NCI-H2171 treated with DMSO at 0.1 percent for 48 hours (cell line): ENCODE measurements at regions not wholly inside any gene's neighbourhood (a gene's known extent, or its start where the extent isn't known, plus 50 kb on each side); places are given as distances from the start of the nearest gene placed in this dataset.

Experiments used
- DNase-seq: peaks from one replicate; lab custom pipeline; 2025; lab: John Stamatoyannopoulos, UW

DNA sequence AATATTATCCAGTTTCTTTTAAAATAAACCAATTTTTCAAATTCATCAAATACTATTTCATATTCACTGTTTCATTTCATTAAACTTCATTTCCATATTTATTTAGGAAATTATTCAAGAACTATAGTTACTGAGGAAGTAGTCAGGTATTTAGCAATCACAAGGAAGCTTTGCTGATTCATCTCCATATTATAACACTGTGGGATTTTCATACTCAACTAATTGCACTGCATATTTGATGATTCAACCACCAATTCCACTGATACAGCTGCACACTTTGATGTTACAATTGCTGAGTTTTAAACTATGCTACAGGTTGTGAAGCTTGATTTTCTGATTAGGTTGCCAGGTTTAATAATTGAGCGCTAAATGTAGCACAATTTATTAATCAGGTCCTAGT, 556.8 kb upstream of the SLITRK1 start:
- no peak for DNase-seq

DNA sequence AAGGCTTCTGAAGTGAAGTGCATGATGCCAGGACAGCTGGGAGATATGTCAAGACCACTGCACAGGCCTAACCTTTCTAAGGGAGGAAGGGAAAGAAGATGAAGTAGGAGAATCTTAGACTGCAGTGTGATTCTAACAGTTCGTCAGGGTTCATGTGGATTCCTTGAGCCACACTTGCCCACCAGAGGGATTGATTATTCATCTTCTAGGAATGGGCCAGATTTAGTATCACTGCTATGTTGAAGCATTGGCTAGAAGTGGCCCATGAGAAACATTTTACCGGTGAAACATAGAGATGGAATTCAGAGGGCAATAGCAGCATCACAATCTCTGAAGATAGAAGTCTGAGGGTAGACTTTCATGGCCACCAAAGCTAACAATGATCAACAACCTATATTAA, 550.8 kb upstream of the SLITRK1 start:
- DNase-seq = no peak

DNA sequence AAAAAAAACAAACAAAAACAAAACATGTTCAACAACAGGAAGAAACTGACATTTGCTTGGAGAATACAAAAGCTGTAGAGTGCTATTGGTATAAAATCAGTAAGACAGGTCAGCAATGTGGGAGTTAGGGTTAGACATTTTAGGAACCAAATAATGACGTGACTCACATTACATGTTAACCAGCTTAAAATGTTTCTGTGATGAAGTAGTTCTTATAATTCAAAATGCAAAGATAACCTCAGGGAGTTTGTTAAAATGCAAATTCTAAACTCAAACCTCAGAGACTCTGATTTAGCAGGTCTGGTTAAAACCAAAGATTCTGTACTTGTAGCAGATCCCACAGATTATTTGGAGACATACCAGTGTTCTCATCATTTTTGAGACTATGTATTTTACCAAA, 549.4 kb upstream of the SLITRK1 start:
- no peak for DNase-seq

DNA sequence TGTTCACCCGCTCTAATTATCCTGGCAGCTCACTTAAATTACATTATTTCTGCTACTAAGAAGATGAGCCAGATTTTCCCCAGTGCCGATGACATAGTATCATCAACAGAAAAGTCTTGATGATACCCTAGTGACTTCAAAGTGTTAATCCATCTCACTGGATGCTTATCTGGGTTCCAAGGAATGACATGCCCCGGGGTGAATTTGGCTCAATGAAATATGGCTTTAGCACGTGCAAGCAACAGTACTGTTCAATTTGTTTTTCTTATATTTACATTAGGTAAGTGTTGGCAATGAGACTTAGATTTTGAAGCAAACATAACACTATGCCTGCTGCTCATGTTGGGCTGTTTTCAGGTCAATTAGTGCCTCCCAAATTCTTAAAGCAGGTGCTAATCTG, 548.2 kb upstream of the SLITRK1 start:
- no peak for DNase-seq

DNA sequence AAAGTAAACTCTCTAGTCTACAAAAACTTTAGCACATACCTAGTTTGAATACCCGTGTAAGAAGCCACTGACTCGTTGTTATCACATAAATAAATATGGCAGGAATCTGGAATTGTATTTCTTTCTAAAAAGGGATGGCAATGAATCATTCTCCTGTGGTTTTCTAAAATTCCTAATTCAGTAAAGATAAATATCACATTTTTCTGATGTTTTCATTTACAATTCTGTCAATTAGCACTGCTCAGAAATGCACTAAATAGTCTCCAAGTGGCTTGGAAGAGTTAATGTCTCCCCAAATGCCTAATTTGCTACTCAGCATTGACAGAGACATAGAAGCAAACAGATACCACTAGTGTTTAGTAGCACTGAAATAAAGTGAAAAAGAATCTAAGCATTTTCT, 547.7 kb upstream of the SLITRK1 start:
- DNase-seq = no peak

DNA sequence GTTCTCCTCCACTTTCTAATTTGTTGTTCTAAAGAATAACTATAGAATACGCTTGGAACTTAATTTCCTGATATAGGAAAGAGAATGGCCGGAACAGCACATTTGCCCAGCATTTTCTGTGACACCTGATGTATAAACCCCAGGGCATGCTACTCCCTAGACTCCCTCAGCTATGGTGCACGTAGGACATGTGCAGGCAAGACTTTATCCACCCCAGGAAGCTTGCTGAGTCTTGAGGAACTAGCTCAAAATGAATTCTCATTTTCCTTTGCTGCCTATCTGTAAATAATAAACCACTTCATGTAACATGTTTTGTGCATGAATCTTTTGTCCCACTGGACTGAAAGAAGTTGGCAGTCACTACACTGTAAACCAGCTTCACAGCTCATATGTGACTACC, 535.8 kb upstream of the SLITRK1 start:
- DNase-seq = no peak

DNA sequence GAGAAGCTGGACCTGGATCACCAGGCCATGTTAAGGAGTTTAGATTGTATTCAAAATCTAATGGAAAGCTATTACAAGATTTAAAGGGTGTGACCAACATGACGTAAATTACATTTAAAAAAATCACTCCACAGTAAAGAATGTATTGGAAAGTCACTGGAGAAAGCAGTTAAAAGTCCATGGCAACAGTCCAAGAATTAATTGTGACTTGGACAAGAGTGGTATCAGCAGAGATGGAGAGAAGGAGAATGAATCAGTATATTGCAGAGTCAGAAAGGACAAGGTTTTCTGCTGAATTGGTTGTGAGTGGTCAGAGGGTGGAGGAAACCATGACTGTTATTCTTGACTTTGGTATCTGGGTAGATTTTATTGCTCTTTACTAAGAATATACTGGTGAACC, 535.1 kb upstream of the SLITRK1 start:
- no peak for DNase-seq

DNA sequence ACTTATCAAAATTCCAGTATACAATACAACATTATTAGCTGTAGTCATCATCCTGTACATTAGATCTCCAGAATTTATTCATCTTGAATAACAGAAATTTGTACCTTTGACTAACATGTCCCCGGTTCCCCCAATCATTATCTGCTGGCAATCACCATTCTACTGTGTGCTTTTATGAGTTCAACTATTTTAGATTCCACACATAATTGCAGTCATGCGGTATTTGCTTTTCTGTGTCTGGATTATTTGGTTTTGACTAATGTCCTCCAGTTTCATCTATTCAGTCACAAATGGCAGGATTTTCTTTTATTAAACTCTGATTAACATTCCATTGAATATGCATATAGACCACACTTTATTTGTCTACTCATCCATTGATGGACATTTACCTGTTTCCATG, 530.7 kb upstream of the SLITRK1 start:
- DNase-seq = no peak

DNA sequence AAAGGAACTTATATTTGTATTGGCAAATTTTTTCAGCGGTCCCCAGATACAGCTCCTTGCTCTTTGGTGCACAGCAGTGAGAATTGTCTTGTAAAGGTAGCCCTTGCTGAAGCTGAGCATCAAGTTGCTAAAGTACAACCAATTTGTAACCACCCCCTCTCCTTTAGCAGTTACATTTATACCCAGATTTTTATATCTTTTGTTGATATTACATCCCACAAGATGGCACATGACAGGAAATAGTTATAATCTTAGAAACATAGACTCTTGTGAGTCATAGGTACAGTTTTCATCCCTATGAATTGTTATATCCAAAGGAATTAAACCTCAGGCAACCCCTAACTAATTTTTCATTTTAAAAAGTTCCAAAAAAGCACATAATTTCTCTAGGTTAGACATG, 523.0 kb upstream of the SLITRK1 start:
- DNase-seq = no peak

DNA sequence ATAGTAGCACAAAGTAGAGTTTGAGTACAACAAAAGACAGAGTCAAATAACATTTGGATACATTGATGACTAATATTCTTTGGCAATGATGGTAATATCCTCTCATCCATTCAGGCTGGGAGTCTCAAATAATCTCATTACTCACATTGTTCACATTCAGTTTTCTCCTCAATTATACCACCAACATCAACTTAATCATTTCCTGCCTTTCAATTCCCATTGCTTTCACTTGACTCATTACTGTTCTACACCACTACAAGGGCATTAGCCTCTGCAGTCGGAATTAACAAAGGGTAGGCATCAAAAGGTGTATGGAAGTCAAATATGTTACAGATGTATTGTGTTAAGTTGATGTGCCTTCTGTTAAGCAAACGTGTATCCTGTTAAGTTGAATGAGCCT, 518.4 kb upstream of the SLITRK1 start:
- DNase-seq = no peak

DNA sequence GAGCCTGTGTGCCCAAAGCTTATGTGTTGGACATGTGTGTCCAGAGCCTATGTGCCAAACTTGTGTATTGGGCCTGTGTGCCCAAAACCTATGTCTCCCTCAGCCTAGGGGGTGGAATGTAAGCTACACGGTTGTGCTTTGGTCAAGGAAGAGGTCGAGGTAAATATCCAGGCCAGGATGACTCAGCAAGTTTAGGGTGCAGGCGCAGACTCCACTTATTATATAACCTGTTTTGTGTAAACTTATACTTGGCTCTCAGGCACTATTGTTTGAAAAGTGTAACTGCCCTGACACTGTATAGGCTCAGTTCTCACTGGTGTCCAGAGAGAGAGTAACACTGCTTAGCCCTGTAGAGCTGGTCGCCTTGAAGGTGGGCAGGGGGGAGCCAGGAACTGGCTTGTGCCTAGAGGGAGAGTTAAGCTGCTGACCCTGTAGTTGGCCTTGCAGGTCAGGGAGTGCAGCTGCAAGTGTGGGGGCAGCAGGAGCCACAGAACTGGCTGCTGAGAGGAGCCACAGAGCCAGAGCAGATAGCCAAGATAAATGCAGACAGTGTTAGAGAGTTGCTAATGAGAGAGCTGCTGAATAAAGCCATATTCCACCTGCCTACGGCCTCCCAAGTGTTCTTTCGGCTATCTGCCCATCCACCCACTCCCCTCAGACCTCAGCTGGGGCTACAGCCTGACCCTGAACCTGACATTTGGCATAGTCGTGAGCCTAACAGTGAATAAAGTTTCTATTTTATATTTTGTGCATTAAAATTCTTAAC, 517.2 kb upstream of the SLITRK1 start:
- no peak for DNase-seq

DNA sequence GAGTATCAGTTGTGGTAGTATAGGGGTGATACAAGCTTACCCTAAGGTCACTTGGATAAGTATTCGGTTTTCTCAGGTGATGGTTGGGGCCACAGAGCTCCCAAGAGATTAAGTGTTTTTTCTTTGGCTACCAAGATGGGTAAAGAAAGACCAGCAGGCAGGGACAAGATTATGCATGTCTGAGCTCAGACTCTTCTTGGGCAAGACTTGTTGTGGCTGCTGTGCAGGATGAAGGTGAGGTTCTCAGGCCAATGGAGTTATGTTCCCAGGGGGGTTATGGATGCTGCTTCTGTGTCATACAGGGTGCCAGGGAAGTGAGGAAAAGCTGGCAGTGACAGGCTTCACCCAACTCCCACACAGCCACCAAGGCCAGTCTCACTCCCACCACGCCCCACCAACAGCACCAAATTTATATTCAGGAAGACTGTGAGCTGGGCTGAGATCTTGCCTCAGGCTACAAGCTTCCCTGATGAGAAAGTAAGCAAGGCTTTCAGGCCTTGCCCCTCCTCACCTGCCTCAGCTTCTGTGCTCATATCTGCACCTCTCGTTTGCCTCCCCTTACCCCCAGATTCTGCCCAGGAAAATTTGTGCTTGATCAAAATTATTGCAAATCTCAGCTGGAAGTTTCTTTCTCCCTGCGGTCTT, 511.8 kb upstream of the SLITRK1 start:
- DNase-seq = no peak

DNA sequence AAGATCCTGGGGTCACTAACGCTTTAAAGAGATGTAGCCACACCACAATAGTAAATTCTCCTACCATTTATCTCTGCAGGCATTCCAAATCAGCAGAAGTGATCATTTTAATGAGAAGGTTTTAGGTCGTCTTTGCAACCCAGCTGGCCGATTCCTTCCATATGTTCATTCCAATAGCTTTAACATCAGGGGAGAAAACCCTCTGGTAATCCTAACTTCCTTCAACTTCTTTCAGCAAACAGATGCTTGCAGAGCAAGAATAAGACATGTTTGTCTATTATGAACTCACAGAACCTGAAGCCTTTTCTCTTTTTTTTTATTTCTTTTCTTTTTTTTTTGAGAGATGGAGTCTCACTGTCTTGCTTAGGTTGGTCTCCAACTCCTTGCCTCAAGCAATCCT, 498.6 kb upstream of the SLITRK1 start:
- no peak for DNase-seq

DNA sequence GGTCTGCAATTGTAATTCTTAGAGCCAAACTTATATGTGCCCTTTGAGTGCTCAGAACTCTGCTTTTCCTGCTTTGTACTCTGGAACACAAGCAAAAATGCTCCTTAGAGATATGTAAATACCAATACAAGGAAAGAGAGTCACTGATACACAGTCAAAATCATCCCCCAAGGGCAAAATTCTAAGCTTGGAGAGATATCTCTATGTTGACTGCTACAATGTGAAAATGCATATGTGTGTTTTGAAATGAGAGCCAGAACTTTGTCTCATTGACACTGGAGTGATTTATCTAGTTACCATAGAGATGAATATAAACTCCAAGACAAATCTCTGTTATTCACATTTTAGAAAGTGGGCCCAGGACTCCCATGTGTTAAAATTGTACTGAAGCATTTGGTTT, 494.8 kb upstream of the SLITRK1 start:
- no peak for DNase-seq

DNA sequence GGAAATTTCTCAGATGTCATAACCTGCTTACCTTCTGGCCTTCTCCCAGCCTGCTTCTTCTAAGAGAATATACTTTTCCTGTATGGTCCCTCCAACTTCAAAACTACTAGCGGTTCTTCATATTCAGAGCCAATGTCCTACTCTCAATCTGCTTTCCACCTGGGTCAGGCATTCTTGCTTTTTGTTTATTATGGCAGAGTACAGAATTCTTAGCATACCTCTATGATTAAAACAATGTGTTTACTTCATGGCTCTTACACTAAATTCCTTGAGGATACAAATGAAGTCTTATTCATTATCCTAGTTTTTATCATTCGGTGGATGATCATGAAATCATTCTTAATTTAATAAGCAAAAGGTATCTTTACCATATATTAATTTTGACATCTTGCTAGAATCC, 484.2 kb upstream of the SLITRK1 start:
- no peak for DNase-seq

DNA sequence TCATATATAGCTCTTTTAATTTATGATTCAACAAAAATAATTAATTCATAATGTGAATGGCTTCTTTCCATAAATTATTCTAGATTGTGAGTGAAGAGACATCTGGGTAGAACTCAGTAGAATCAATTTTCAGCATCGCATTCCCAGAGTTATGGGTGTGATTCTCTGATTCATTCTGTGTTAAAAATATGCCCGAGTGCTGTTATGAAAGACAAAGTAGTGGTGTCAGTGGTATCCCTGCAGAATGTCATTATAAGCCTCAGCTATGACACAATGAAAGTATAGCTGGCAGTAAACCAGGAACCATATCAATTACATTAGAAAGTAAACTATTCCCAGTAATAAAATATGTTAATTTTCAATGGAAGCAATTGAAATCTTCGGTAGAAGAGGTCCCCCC, 480.5 kb upstream of the SLITRK1 start:
- DNase-seq = no peak

DNA sequence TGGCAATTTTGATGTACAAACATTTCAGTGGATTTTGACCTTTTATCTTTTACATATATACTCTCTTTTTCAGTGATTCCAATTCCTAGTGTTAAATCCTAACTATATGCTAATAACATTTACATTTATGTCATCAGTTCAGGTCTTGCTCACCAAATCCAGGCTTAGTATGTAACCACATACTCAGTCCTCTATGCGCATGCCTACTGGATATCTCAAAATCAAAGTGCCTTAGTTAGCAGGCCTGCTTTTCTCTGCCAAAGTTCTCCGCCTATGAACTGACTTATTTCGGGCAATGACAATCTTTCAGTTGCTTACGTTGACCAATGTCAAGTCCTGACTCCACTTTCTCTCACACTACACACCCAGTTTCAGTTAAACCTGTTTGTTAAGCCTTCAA, 478.5 kb upstream of the SLITRK1 start:
- no peak for DNase-seq

DNA sequence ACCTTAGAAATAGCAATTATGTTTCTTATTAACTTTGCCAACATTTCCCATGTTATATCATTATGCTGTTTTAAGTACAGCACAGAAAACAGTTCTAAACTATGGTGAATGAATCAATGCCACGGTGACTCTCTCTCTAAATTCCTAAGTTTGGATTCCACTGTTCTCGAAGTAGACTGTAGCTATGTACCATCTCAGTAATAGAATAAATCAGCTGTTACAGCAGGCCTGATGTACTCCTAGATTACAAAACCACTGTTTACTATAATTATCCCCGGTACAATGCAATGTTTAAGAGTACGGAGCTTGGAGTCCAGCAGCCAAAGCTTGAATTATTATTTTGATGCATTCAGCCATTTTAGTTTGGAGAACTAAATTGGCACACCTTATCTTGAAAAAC, 476.3 kb upstream of the SLITRK1 start:
- DNase-seq = no peak

DNA sequence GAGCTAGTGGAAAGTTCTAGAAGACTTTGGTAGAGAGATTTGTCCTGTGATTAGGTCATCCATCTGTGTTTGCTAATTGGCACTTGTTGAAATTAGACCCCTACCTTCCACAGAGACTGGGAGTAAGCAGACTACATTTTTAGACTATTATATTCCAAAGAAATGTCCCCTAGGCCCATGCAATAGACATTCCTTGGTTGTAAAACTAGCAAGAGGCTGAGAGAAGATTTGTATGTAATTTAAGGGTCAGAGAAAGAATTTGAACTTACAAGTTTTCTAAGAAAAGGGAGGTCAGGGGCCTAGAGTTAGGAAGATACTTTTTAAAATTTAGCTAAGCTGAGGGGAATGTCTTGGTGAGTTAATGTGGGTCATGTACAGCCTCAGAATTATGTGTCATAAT, 470.7 kb upstream of the SLITRK1 start:
- DNase-seq = no peak

DNA sequence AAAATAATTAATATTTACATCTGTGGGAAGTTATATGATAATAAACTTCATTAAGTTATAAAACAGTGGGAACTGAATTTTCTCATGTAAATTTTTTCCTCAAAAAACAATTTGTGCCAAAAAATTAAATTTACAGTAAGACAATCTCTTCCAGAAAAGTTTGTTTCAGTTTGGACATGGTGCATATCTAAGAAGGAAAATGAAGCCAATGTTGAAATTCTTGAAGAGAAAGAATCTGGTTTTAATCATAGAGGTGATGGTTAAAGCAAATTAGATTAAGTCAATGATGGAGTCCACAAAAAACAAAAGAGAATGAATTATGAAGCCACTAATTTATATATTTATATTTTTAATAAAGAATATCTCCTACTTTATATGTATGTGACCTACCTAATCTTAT, 457.2 kb upstream of the SLITRK1 start:
- DNase-seq = no peak

DNA sequence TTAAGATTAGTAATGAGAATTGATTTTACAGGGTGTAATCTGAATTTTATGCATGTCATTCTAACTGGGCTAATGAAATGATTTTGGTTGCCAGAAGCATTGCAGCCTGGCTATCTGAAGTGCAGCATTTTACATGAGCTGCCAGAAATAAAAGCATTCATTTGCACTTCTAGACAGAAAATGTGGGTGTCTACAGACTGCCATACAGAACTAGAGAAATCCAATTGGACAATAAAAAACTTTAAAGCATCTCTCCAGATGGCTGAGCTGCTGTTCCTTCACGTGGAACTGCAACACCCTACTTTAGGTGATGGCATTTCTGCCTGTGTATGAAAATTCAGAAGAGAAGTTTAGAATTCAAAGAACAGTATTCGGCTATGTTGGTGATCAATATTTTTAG, 450.1 kb upstream of the SLITRK1 start:
- DNase-seq = peak; percentile 19

DNA sequence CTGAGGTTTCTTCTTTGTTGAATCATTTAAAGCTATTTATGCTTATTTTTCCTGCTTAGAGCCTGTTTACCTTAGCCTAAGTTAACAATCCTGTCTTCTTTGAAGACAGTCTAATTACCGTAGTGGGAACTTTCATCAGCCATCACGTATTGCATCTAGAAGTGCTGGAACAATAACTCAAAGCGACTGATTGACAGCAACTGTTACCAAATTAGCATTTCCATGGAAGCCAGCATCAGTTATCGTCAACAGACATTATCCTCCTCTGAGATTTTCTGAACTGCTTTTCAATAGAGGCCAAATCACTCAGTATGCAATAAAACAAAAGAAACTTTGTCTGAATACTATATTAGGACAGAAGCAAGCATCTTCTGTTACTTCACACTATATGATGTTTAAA, 433.3 kb upstream of the SLITRK1 start:
- no peak for DNase-seq

DNA sequence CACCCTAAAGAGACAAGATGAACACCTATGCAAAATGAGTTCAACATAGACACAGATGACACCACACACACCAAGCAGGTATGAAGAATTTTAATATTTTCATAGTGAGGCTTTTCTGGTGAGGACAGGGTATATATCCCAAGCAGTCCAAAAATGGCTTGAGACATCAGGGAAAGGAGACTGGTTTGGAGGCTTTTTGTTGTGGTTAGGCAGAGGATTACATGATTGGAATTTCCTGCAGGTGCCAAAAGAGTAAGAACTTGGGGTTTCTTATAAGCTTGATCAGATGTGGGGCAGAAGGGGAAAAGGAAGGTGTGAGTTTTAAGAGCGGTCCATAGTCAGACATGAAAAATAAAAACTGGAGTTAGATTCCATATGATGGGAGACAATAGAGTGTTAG, 420.8 kb upstream of the SLITRK1 start:
- DNase-seq = no peak

DNA sequence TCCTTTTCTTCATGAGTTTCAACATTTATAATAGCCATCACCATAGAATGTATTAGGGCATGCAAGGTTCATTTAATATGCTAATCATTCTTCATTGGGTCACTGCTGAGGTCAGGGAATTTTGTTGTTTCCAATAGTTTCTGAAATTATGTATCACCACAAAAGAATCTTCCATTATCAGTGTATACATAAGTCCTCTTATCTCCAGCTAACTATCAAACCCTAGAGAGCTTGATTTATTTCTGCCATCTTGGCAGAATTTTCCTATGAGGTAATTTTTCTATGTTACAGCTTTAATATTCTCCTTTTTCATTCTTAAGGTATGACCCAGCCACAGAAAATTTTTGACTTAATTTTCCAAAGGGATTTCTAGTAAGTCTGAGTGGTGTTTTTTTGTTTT, 415.0 kb upstream of the SLITRK1 start:
- DNase-seq = no peak
